SK-N-SH (cell line): ENCODE measurements at regions not wholly inside any gene's neighbourhood (a gene's known extent, or its start where the extent isn't known, plus 50 kb on each side); places are given as distances from the start of the nearest gene placed in this dataset.

Experiments
- NRF1 ChIP-seq: IDR thresholded peaks from 2 replicates; pipeline ENCODE4 v1.6.1; 2012; ENCODE audit warnings: low read depth, mild to moderate bottlenecking, low read length
- POLR2AphosphoS5 ChIP-seq: IDR thresholded peaks from 2 replicates; pipeline ENCODE4 v1.6.1; 2012; ENCODE audit warnings: low read depth, low read length
- SMC3 ChIP-seq: IDR thresholded peaks from 2 replicates; pipeline ENCODE4 v1.6.1; 2012; ENCODE audit warnings: low read depth, low read length, improper control_type of control experiment
- TF ChIP-seq, protein P1 (sequence below): fragments of 200-600 bp; sonication (generic); IDR thresholded peaks from 2 replicates; pipeline ENCODE4 v1.6.1; 2017; ENCODE audit warnings: antibody characterized with exemption, mild to moderate bottlenecking, moderate library complexity
- TF ChIP-seq, protein P2 (sequence below): IDR thresholded peaks from 2 replicates; pipeline ENCODE4 v1.4.0; 2012; ENCODE audit warnings: low read depth

DNA sequence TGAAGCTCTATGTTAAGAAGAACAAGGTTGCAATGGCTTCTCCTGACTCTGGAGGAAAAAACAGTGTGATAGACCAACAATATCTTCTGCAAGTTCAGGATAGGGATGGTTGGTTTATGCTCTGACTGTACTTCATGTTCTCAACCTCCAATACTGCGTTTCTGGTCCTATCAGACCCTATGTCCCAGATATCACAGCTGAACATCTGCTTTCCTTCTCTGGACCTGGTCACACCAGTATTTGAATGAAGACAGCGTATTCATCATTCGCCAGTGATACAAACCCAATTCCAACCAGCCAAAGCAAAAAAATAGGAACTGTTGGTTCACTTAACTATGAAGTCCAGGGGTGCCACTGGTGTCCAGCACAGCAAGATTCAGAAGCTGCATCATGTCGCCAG, 124.5 kb upstream of the KLF3 start:
- TF ChIP-seq, protein P1, sequence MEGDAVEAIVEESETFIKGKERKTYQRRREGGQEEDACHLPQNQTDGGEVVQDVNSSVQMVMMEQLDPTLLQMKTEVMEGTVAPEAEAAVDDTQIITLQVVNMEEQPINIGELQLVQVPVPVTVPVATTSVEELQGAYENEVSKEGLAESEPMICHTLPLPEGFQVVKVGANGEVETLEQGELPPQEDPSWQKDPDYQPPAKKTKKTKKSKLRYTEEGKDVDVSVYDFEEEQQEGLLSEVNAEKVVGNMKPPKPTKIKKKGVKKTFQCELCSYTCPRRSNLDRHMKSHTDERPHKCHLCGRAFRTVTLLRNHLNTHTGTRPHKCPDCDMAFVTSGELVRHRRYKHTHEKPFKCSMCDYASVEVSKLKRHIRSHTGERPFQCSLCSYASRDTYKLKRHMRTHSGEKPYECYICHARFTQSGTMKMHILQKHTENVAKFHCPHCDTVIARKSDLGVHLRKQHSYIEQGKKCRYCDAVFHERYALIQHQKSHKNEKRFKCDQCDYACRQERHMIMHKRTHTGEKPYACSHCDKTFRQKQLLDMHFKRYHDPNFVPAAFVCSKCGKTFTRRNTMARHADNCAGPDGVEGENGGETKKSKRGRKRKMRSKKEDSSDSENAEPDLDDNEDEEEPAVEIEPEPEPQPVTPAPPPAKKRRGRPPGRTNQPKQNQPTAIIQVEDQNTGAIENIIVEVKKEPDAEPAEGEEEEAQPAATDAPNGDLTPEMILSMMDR = no peak
- TF ChIP-seq SMC3 (no peak), NRF1 (no peak), POLR2AphosphoS5 (no peak)
- TF ChIP-seq, protein P2, sequence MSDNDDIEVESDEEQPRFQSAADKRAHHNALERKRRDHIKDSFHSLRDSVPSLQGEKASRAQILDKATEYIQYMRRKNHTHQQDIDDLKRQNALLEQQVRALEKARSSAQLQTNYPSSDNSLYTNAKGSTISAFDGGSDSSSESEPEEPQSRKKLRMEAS = no peak
